KMS-11 (cell line): ENCODE measurements at regions not wholly inside any gene's neighbourhood (a gene's known extent, or its start where the extent isn't known, plus 50 kb on each side); places are given as distances from the start of the nearest gene placed in this dataset.

ENCODE experiments used
- H2AFZ ChIP-seq: fragments of 200-600 bp; sonication (generic); 2 replicates; pipeline ENCODE4 v1.6.1; 2016; ENCODE audit warnings: antibody characterized with exemption, mixed run types, low read depth
- H3K27ac ChIP-seq: fragments of 200-600 bp; sonication (generic); 2 replicates; pipeline ENCODE4 v1.6.1; 2016; ENCODE audit warnings: mild to moderate bottlenecking, mixed run types
- H3K27me3 ChIP-seq: fragments of 200-600 bp; sonication (generic); 2 replicates; pipeline ENCODE4 v1.6.1; 2017; ENCODE audit warnings: mild to moderate bottlenecking, low read depth, mixed run types, moderate library complexity; ENCODE audit not compliant: insufficient read depth
- H3K36me3 ChIP-seq: fragments of 200-600 bp; sonication (generic); 2 replicates; pipeline ENCODE4 v1.6.1; 2017; ENCODE audit warnings: mild to moderate bottlenecking, mixed run types; ENCODE audit not compliant: insufficient read depth
- H3K4me1 ChIP-seq: fragments of 200-600 bp; sonication (generic); 2 replicates; pipeline ENCODE4 v1.6.1; 2016; ENCODE audit warnings: mild to moderate bottlenecking, low read depth, mixed run types; ENCODE audit not compliant: poor library complexity, severe bottlenecking
- H3K4me2 ChIP-seq: fragments of 200-600 bp; sonication (generic); 2 replicates; pipeline ENCODE4 v1.7.0; 2016; ENCODE audit warnings: mild to moderate bottlenecking, mixed run types
- H3K4me3 ChIP-seq: fragments of 200-600 bp; sonication (generic); IDR thresholded peaks from 2 replicates; pipeline ENCODE4 v1.6.1; 2017; ENCODE audit warnings: low read depth, low read length, mixed read lengths; ENCODE audit not compliant: insufficient read depth
- H3K79me2 ChIP-seq: fragments of 200-600 bp; sonication (generic); 2 replicates; pipeline ENCODE4 v1.6.1; 2016; ENCODE audit warnings: low read depth, mixed run types; ENCODE audit not compliant: insufficient read depth
- H3K9ac ChIP-seq: fragments of 200-600 bp; sonication (generic); 2 replicates; pipeline ENCODE4 v1.6.1; 2016; ENCODE audit warnings: mild to moderate bottlenecking, mixed run types
- H4K20me1 ChIP-seq: fragments of 200-600 bp; sonication (generic); 2 replicates; pipeline ENCODE4 v1.6.1; 2016; ENCODE audit warnings: mild to moderate bottlenecking, mixed run types; ENCODE audit not compliant: insufficient read depth
- CTCF ChIP-seq: fragments of 200-600 bp; sonication (generic); conservative IDR thresholded peaks from 2 replicates; pipeline ENCODE4 v1.6.1; 2017; ENCODE audit warnings: low read depth, mild to moderate bottlenecking, antibody characterized with exemption, low read length, moderate library complexity, mixed read lengths

GRCh38 chr14:38394064-38394463 is 138.2 kb upstream of the CLEC14A start:
- Histone ChIP-seq H3K4me1 (peaks cover 16% of the 10 kb centered on the region), H3K4me3 (no peak overlapping the region), H3K9ac (no peak overlapping the region), H3K27me3 (no peaks in the 10 kb centered on the region), H2AFZ (no peak overlapping the region), H3K79me2 (no peaks in the 10 kb centered on the region), H3K4me2 (no peak overlapping the region), H3K27ac (no peak overlapping the region), H3K36me3 (no peaks in the 10 kb centered on the region), H4K20me1 (no peaks in the 10 kb centered on the region)
- no peak for TF ChIP-seq CTCF

- Histone ChIP-seq H3K36me3 (no peaks in the 10 kb centered on the region), H3K27me3 (no peaks in the 10 kb centered on the region), H3K4me3 (no peak overlapping the region), H3K9ac (no peak overlapping the region), H4K20me1 (no peaks in the 10 kb centered on the region), H3K4me1 (peaks cover 16% of the 10 kb centered on the region), H3K79me2 (no peaks in the 10 kb centered on the region), H2AFZ (peak overlapping the region; percentile 59), H3K4me2 (peak overlapping the region; percentile 45), H3K27ac (peak overlapping the region; percentile 23; the same call in 1 of the 2 replicates)
- TF ChIP-seq CTCF, result no peak
Measured at GRCh38 chr14:38391334-38391733, 135.4 kb upstream of the CLEC14A start.

DNA sequence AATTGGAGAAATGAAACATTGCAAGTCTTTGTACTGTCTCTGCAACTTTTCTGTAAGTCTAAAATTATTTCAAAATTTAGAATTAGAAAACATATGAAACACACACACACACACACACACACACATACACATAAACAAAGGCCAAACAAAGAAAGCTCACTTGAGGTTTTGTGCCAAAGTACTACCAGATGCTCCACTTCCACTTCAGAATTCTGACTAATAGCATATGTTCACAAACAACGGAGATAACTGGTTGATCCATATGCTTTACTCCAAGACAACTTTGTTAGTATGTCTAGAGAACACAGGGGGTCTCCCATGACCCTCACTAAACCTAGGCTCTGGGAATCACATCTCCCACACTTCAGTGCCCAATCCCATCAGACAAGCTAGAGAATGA is 133.8 kb upstream of the CLEC14A start:
- H3K27me3 ChIP-seq, result no peaks in the 10 kb centered on the region
- H3K4me1 ChIP-seq, result peaks cover 16% of the 10 kb centered on the region
- no peak overlapping the region for H3K4me3 ChIP-seq
- H3K4me2 ChIP-seq, result no peak overlapping the region
- H3K9ac ChIP-seq, result no peak overlapping the region
- no peak for TF ChIP-seq CTCF
- no peak overlapping the region for H3K27ac ChIP-seq
- no peaks in the 10 kb centered on the region for H4K20me1 ChIP-seq
- H3K36me3 ChIP-seq, result no peaks in the 10 kb centered on the region
- no peak overlapping the region for H2AFZ ChIP-seq
- no peaks in the 10 kb centered on the region for H3K79me2 ChIP-seq

- Histone ChIP-seq H3K4me2 (no peak overlapping the region), H3K79me2 (no peaks in the 10 kb centered on the region), H3K4me3 (no peak overlapping the region), H3K9ac (no peak overlapping the region), H3K4me1 (peaks cover 16% of the 10 kb centered on the region), H3K27me3 (no peaks in the 10 kb centered on the region), H3K36me3 (no peaks in the 10 kb centered on the region), H2AFZ (no peak overlapping the region), H3K27ac (no peak overlapping the region), H4K20me1 (no peaks in the 10 kb centered on the region)
- TF ChIP-seq CTCF, result no peak
Measured at GRCh38 chr14:38387821-38388220, 131.9 kb upstream of the CLEC14A start.
